ENCODE measurements at regions not wholly inside any gene's neighbourhood (a gene's known extent, or its start where the extent isn't known, plus 50 kb on each side); places are given as distances from the start of the nearest gene placed in this dataset.

DNA sequence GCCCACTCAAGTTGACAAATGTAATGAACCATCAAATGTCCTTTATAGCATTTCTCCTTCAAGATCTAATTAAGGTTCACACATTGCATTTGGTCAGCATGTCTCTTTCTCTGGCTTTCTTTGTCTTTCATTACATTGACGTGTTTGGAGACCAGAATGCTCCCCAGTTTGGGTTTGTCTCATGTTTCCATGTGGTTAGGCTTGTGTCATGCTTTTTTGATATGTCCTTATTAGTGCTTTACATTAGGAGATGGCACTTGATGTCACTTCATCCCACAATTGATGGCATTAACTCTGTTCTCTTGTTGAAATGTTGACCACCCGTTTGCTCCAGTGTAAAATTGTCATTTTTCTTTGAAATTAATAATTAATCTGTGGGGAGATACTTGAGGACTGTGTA is 165.8 kb downstream of the AKAIN1 start:
- TF ChIP-seq, protein P1, sequence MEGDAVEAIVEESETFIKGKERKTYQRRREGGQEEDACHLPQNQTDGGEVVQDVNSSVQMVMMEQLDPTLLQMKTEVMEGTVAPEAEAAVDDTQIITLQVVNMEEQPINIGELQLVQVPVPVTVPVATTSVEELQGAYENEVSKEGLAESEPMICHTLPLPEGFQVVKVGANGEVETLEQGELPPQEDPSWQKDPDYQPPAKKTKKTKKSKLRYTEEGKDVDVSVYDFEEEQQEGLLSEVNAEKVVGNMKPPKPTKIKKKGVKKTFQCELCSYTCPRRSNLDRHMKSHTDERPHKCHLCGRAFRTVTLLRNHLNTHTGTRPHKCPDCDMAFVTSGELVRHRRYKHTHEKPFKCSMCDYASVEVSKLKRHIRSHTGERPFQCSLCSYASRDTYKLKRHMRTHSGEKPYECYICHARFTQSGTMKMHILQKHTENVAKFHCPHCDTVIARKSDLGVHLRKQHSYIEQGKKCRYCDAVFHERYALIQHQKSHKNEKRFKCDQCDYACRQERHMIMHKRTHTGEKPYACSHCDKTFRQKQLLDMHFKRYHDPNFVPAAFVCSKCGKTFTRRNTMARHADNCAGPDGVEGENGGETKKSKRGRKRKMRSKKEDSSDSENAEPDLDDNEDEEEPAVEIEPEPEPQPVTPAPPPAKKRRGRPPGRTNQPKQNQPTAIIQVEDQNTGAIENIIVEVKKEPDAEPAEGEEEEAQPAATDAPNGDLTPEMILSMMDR (IDR thresholded peaks at IDR 0.05), result no peak
- no peak for TF ChIP-seq EP300 (IDR thresholded peaks at IDR 0.05)
